Central memory CD4-positive, alpha-beta T cell (primary cell): ENCODE measurements at regions not wholly inside any gene's neighbourhood (a gene's known extent, or its start where the extent isn't known, plus 50 kb on each side); places are given as distances from the start of the nearest gene placed in this dataset.
"Not testable (repeated sequence)": the region's sequence is repeated elsewhere in the genome, so short reads cannot be mapped to it uniquely, and the experiment has no call there.

Experiments used
- DNase-seq: peaks from one replicate; pipeline ENCODE4 v3.0.0; 2022

DNA sequence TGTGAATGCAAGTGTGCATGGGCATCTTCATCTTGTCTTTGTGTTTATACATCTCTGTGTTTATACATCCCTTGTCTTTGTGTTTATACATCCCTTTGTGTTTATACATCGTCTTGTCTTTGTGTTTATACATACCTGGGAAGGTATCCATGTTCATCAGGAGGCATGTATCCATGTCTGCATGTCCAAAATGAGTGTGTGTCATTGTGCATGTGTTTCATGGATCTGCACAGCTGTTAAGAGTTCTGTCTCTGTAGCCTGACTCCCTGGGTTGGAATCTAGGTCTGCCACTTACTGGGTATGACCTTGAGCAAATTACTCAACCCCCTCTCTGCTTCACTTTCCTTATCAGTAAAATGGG, 50.1 kb upstream of the SIRPA start:
- no peak for DNase-seq

- no peak for DNase-seq
Observed at GRCh38 chr20:1844325-1845162, 50.7 kb upstream of the SIRPA start.

GRCh38 chr20:1842281-1842680, 52.9 kb upstream of the SIRPA start:
- no peak for DNase-seq

DNA sequence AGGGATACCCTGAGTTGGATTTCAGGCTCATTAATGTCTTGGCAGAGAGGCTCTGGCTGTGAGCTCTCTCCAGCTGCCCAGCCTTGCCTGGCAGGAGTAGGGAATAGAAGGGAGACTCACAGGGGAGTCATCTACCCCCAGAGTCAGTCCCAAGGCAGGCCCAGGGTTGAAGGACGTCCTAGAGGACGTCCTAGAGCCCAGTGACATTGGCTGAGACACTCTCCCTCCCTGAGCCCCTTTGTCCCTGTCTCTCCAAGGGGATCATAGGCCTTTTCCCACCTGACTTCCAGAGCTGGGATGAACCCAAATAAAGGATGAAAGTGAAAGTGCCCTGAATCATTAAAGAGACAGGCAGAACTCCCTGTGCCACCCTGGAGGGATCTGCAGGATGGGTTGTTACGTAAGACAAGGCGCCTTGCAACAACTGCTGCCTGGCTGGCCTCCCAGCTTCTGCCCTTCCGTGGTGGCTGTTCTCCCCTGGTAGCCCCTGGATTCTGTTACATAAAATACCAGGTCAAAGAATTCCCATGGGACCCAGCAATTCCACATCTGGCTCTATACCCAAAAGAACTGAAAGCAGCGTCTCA, 53.6 kb upstream of the SIRPA start:
- DNase-seq, result no peak

- DNase-seq, result no peak
Observed at GRCh38 chr20:1840817-1841553, 54.2 kb upstream of the SIRPA start.

DNA sequence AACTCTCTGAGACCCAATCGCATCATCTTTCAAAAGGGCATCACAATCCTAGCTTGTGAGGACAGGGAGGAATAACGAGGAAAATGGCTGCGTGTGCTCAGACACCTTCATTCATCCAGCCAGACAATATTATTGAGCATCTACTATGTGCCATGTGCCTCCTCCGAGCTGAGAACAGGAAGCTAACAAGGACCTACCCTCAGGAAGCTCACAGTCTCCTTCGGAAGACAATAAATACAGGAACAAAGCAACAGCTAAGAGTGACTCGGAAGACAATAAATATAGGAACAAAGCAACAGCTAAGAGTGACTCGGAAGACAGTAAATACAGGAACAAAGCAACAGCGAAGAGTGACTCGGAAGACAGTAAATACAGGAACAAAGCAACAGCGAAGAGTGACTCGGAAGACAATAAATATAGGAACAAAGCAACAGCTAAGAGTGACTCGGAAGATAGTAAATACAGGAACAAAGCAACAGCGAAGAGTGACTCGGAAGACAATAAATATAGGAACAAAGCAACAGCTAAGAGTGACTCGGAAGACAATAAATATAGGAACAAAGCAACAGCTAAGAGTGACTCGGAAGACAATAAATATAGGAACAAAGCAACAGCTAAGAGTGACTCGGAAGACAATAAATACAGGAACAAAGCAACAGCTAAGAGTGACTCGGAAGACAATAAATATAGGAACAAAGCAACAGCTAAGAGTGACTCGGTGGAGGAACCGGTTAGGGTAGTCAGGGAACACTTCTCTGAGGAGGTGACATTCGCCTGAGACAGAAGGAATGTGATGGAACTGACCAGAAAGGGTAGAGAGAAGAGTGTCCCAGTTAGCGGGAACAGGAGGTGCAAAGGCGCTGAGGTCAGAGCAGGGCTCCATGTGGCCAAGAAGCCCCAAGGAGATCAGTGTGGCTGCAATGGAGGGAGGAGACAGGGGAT, 55.6 kb upstream of the SIRPA start:
- not testable (repeated sequence) for DNase-seq

DNA sequence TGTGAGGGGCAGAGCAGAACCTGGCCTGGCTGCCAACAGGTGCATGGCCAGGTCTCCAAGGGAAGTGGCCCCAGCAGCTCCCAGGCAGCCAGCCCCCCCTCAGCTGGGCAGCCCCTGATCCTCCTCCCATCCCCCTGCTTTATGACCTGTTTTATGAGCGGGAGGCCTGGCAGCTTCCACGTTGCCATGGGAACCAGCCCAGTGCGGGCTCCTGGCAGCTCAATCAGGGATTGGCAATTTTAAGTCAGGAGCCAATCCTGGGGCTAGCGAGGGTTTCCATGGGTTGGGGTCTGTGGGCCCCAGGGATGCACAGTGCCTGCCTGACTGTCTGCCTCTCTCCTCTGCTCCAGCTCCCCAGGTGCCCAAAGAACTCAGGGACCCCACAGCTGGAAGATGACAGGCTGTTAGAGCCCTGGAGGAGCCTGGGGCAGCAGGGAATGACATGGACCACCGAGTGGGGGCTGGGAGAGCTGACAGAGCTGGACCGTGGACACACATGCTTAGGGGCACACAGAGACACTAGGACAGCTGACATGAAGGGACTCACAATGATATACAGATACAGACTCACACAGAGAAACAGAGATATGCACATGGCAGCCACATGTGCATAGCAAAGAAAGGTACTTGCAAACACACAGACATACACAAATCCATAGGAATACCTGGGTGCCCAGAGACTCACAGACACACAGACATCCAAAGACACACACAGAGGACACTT, 56.5 kb upstream of the SIRPA start:
- DNase-seq, result no peak

DNA sequence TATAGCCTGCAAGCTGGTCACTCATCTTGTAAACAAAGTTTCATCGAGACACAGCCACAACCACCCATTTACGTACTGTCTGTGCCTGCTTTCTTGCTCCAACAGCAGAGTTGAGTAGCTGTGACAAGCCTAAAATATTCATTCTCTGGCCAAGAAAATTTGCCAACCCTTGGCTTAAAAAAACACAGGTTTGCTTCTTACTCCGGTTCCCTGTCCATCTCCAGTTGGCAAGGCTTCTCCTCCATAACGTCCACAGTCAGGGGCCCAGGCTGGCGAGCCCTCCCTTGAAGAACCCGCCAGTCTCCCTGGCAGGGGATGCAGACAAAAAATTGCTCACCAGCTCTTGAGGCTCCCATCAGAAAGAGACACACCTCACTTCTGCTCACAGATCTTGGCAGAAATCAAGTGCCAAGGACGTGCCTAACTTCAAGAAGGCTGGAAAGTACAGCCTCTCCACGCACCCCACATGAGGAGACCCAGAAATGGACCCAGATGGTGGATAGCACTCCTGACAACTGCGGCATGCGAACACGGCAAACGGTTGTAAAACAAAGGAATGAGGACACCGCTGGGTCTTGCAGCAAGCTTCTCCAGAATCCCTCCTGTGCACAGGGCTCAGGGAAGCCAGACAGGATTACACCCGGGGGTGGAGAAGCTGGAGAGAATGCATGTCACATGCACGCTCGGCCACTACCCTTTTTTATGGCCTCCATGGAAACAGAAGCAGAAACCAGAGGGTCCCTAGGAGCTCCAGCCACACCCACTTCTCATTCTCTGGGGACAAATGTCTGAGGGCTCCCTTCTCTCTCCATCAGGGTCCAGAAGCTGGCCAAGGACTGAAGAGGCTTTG, 59.8 kb upstream of the SIRPA start:
- no peak for DNase-seq

DNA sequence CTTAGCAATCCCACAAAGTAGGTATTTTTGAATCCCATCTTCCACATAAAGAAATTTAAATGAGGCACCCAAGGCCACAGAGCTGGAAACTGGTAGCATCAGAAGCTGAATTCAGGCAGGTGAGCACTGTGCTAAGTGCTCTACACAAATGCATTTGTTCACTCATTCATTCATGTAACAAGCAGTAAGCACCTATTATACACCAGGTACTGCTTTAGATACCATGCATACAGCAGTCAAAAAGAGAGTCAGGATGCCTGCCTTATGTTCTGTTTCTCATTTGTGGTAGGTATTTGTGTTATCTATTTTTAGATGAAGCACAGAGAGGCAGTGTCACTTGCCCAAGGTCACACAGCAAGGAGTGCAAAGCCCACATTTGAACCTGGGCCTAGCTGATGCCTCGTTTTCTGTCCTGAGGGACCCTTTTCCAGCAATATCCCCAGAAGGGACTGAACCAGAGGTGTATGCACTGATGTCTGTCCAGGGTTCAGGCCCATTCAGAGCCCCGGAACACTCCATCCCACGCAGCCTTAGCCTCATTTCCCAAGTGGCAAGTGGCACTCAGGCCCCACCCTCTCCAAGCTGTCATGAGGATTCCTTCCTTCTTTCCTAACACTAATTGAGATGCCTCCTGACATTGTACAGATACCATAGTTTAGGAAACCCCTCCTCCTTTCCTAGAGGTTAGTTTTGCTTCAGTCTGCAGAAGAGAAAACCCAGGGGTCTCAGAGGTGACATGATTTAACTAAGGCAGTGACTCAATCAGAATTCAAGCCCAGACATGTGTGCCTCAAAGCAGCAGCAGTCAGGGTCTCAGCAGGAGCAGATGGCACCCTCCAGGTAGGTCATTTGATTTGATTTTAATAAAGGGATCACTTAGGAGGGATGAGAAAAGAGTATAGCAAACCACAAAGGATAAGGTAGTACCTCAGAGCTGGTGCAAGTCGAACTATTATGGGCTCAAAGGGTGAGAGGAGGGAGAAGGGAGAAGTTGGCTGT, 61.2 kb upstream of the SIRPA start:
- DNase-seq, result no peak

DNA sequence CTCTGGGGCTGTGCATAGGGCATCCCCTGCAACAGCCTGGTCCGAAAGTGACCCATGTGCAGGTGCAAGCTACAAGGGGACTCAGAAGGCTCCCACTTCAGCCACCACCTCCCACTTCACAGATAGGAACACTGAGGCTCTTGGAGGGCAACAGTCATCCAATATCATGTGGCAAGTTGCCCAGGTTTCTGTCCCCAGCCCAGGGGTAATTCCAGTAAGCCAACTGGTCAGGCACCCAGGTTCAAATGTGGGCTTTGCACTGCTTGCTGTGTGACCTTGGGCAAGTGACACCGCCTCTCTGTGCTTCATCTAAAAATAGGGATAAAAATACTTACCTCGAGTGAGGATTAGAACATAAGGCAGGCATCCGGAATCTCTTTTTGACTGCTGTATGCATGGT, 62.0 kb upstream of the SIRPA start:
- DNase-seq, result no peak

- DNase-seq, result no peak
Observed at GRCh38 chr20:1832634-1833033, 62.6 kb upstream of the SIRPA start.

DNA sequence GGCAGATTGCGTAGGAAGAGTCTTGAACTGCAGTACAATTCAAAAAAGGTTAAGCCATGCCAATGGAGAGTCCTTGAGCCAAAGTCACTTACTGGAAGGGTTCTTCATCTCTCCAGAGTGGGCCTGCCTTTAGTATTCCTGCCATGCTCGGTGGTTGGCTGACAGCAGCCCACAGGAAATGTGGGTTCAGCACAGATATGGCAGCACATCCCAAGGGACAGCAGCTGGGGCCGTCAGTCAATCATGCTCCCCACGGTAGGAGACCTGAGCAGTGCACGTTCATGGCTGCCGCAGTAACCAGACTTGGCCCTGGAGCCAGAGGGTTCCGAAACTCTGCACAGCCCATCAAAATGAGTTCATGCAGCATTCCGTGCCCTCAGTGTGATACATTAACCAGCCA, 63.6 kb upstream of the SIRPA start:
- DNase-seq, result no peak

GRCh38 chr20:1831096-1831495, 64.1 kb upstream of the SIRPA start:
- DNase-seq, result no peak

DNA sequence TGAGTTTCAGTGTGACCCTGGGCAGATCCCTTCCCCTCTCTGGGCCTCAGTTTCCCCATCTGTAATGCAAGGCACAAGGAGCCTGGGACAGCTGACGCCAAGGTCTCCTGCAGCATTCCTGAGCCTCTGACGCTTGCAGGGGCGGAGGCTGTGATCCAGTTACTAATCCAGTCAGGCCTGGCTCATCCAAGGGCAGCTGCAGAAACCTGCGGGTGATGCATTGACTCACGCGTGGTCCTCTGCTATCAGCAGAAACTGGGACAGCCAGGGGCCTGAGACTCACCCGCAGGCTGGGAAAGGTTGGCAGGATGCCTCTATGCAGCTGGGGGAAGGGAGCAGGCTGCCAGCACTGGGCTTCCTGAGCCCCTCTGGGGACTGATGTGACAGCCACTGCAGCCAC, 65.0 kb upstream of the SIRPA start:
- DNase-seq, result no peak

GRCh38 chr20:1829531-1829930, 65.7 kb upstream of the SIRPA start:
- no peak for DNase-seq

GRCh38 chr20:1828786-1829131, 66.4 kb upstream of the SIRPA start:
- no peak for DNase-seq

DNA sequence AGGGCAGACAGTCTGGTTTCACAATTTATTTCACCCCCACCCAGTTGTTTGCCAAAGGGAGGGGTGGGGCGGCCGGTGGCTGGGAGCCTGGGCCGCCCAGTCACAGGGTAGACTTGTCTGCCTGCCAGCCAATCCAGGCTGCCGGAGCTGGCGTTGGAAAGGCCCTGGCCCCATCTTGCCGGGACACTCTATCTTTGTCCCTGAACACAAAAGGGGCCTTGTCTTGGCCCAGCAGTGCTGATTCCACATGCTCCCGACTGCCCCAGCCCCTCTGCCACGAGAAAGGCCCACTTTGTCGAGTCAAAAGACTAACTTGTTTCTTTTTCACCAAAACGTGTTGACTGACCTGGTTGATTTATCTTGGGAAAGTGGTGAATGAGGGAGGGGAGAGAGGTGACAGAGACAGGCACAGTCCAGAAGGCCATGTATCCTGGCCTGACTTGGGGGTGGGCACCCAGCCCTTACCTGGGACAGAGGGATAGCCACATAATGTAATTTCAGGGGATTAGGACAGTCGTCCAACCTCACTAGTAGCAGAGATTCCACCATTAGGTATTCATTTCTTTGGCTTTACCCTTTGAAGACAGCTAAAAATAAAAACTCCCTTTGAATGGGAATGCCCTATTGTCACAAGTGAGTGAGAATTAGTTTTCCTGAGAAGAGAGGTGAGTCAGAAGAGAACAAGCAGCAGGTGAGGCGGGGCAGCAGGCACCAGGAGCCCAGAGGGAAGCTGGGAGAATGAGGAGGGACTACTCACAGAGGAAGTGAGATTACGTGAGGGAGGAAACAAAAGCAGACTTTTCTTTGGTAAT, 67.0 kb upstream of the SIRPA start:
- DNase-seq, result no peak

DNA sequence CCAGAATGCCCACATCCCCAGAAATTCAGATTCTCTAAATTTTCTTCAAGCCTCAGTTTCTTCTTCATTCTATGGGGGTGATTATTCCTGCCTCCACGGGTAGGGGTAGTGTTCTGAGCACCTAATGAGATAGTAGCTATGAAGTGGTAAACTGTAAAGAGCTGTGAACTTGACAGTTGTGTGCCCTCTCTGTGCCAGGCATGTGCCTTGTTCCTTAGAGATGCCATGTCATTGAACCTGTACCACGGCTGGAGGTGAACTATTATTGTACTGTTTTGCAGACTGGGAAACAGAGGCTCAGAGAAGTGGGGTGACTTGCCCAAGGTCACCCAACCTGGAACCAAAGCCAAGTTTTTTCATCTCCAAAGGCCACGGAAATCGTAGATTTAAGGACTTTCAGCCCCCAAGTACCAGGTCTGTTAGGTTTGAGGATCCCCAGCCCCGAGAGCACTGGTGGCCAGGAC, 67.7 kb upstream of the SIRPA start:
- no peak for DNase-seq

DNA sequence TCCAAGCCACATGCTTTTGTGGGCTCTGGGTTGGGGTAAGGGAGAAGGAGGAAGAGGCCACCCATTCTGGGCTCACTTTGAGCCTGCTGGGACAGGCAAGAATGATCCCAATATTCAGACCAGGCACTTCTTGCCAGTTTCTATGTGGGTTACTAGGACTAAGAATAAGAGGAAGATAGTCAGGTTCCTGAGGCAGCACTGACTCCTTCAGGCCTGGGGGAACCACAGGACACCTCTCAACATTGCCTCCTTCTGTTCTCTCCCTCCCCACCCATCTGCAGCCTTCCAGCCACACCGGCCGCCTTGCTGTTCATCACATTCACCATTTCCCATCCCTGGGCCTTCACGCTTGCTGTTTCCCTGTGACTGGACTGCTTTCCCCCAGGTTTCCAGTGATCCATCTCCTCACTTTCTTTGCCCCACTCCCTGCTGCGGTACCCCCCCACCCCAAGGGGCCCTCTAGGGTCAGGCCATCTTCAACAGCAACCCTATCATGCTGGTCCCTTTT, 69.2 kb upstream of the SIRPA start:
- DNase-seq, result no peak
